GM19238 (cell line): ENCODE measurements at regions not wholly inside any gene's neighbourhood (a gene's known extent, or its start where the extent isn't known, plus 50 kb on each side); places are given as distances from the start of the nearest gene placed in this dataset.
"Not testable (repeated sequence)": the region's sequence is repeated elsewhere in the genome, so short reads cannot be mapped to it uniquely, and the experiment has no call there.

Experiments used
- DNase-seq: peaks from one replicate; pipeline ENCODE4 v3.0.0; 2011; ENCODE audit warnings: low spot score; ENCODE audit not compliant: insufficient read length

GRCh38 chr3:16072420-16073110, 101.9 kb upstream of the GALNT15 start:
- no peak for DNase-seq

- no peak for DNase-seq
Observed at GRCh38 chr3:16073203-16073602, 101.3 kb upstream of the GALNT15 start.

GRCh38 chr3:16073990-16074671, 100.3 kb upstream of the GALNT15 start:
- DNase-seq, result not testable (repeated sequence)

- no peak for DNase-seq
Observed at GRCh38 chr3:16075647-16076046, 98.8 kb upstream of the GALNT15 start.

- DNase-seq, result no peak
Observed at GRCh38 chr3:16076564-16076963, 97.9 kb upstream of the GALNT15 start.

- DNase-seq, result not testable (repeated sequence)
Observed at GRCh38 chr3:16077146-16077545, 97.3 kb upstream of the GALNT15 start.

- DNase-seq, result not testable (repeated sequence)
Observed at GRCh38 chr3:16077681-16078080, 96.8 kb upstream of the GALNT15 start.

- no peak for DNase-seq
Observed at GRCh38 chr3:16079519-16079918, 95.0 kb upstream of the GALNT15 start.

- no peak for DNase-seq
Observed at GRCh38 chr3:16081661-16082060, 92.8 kb upstream of the GALNT15 start.

- DNase-seq, result no peak
Observed at GRCh38 chr3:16084887-16085286, 89.6 kb upstream of the GALNT15 start.

GRCh38 chr3:16085410-16085809, 89.1 kb upstream of the GALNT15 start:
- no peak for DNase-seq

- no peak for DNase-seq
Observed at GRCh38 chr3:16085884-16086608, 88.4 kb upstream of the GALNT15 start.

- no peak for DNase-seq
Observed at GRCh38 chr3:16086690-16087089, 87.8 kb upstream of the GALNT15 start.

- DNase-seq, result no peak
Observed at GRCh38 chr3:16088496-16088895, 86.0 kb upstream of the GALNT15 start.

GRCh38 chr3:16089521-16089920, 85.0 kb upstream of the GALNT15 start:
- DNase-seq, result no peak

GRCh38 chr3:16090024-16090423, 84.5 kb upstream of the GALNT15 start:
- no peak for DNase-seq

- no peak for DNase-seq
Observed at GRCh38 chr3:16090706-16091105, 83.8 kb upstream of the GALNT15 start.

GRCh38 chr3:16092923-16093322, 81.6 kb upstream of the GALNT15 start:
- DNase-seq, result no peak

- DNase-seq, result no peak
Observed at GRCh38 chr3:16101295-16102186, 72.9 kb upstream of the GALNT15 start.

- DNase-seq, result no peak
Observed at GRCh38 chr3:16102187-16102561, 72.3 kb upstream of the GALNT15 start.

- no peak for DNase-seq
Observed at GRCh38 chr3:16102905-16103364, 71.5 kb upstream of the GALNT15 start.
